Thyroid gland (tissue), 4 donors: ENCODE measurements at regions not wholly inside any gene's neighbourhood (a gene's known extent, or its start where the extent isn't known, plus 50 kb on each side); places are given as distances from the start of the nearest gene placed in this dataset.

Experiments used
- CTCF ChIP-seq, 6 experiments: fragments of 200-600 bp in 3 of 6; fragments of 450-650 bp in 3 of 6; sonication (generic) in 3 of 6; IDR thresholded peaks; one replicate each; pipeline ENCODE4 v1.5.1; 2016 to 2019; ENCODE audit warnings: antibody characterized with exemption in 6 of 6, mild to moderate bottlenecking in 2 of 6, inconsistent platforms in 1 of 6, moderate library complexity in 1 of 6
- POLR2A ChIP-seq, 2 donors: fragments of 450-650 bp; IDR thresholded peaks; one replicate each; pipeline ENCODE4 v1.6.1; 2017; ENCODE audit warnings: antibody characterized with exemption in 2 of 2, mild to moderate bottlenecking in 2 of 2, moderate library complexity in 1 of 2

- no peak for TF ChIP-seq CTCF (IDR thresholded peaks at IDR 0.05)
- TF ChIP-seq POLR2A (IDR thresholded peaks at IDR 0.05), result no peak
Measured at GRCh38 chr2:30331869-30332268, 100.5 kb downstream of the LBH start.
